ENCODE measurements at regions not wholly inside any gene's neighbourhood (a gene's known extent, or its start where the extent isn't known, plus 50 kb on each side); places are given as distances from the start of the nearest gene placed in this dataset.

- 91% methylated on average over 5 of the region's 17 CpGs; no CpG with 5 or more reads in 1 of the 2 experiments for WGBS, 2 experiments (ENCODE audit: extremely low coverage in 2 of 2, insufficient read length in 1 of 2)
- DNase-seq: no peak
These were observed 232.3 kb upstream of the CIBAR2 start for GRCh38 chr16:85344502-85345128.

More at GRCh38 chr16:85344502-85345128, 232.3 kb upstream of the CIBAR2 start:
- dilution Hi-C loops (cut with HindIII; ENCODE audit: low sequenced_read_pairs, unreplicated experiment): no loop called here
- Histone ChIP-seq H4K5ac (ENCODE audit: low read depth, low read length) (no peak overlapping the region), H2AFZ (replicated peaks; ENCODE audit: low read length, poor library complexity) (no peak overlapping the region), H2BK120ac (ENCODE audit: low read depth, low read length) (no peak overlapping the region), H3K56ac (ENCODE audit: extremely low read depth, insufficient read depth, low read length) (no peak overlapping the region), H3K4me1 (ENCODE audit: control insufficient read depth, insufficient read depth, low read length) (no peaks in the 10 kb centered on the region), H3K9me1 (ENCODE audit: insufficient read depth, low read length) (peaks cover 3% of the 10 kb centered on the region; the same call in 1 of the 2 replicates), H3K4ac (ENCODE audit: low read depth, low read length) (no peak overlapping the region), H2BK5ac (ENCODE audit: low read depth, low read length, poor library complexity, severe bottlenecking) (no peak overlapping the region), H3K36me3 (ENCODE audit: control insufficient read depth, insufficient read depth, low read length) (peaks cover under 1% of the 10 kb centered on the region), H4K8ac (ENCODE audit: low read depth in 2 of 2, low read length in 2 of 2) (no peak overlapping the region), H3K27me3 (ENCODE audit: control insufficient read depth, insufficient read depth, low read length) (no peaks in the 10 kb centered on the region), H3K4me2 (ENCODE audit: low read depth, low read length) (no peak overlapping the region), H4K91ac (ENCODE audit: insufficient read depth, low read depth, low read length) (no peak overlapping the region), H2AK5ac (ENCODE audit: low read depth, low read length) (no peak overlapping the region), H2AK9ac (replicated peaks; ENCODE audit: low read depth, low read length, poor library complexity) (no peak overlapping the region), H4K20me1 (ENCODE audit: insufficient read depth, low read length) (peaks cover 91% of the 10 kb centered on the region), H2BK20ac (ENCODE audit: low read depth, low read length) (no peak overlapping the region), H3K4me3 (ENCODE audit: insufficient read depth, low read depth, low read length) (no peak overlapping the region), H3K9ac (ENCODE audit: low read depth, low read length) (no peak overlapping the region), H3K9me3 (ENCODE audit: control insufficient read depth, insufficient read depth, low read length) (no peaks in the 10 kb centered on the region), H3K79me1 (ENCODE audit: low read depth in 1 of 2, low read length in 2 of 2) (peaks cover 28 to 52% of the 10 kb centered on the region in 2 experiments), H3K27ac (ENCODE audit: insufficient read depth, low read length) (no peak overlapping the region), H2BK15ac (ENCODE audit: low read depth, low read length) (no peak overlapping the region), H3K18ac (ENCODE audit: low read depth, low read length) (no peak overlapping the region), H3K14ac (replicated peaks; ENCODE audit: low read depth, low read length) (no peak overlapping the region), H3K23ac (ENCODE audit: low read depth, low read length) (no peak overlapping the region)
- intact Hi-C loops (cut with micrococcal nuclease): no loop called here
- BruUV-seq (replicated peaks): no TSS peak
- no peak for ATAC-seq (ENCODE audit: low read depth)
- no peak for TF ChIP-seq RFX5 (IDR thresholded peaks at IDR 0.05; ENCODE audit: low read depth, low read length)
- no peak for TF ChIP-seq ELK1 (IDR thresholded peaks at IDR 0.05; ENCODE audit: borderline replicate concordance, low read depth, low read length)
- TF ChIP-seq MAFK (IDR thresholded peaks at IDR 0.05; ENCODE audit: low read depth, low read length): no peak
- TF ChIP-seq MXI1 (IDR thresholded peaks at IDR 0.05; ENCODE audit: borderline replicate concordance, low read depth, low read length): no peak
- TF ChIP-seq FOS (IDR thresholded peaks at IDR 0.05; ENCODE audit: low read depth, low read length): no peak
- TF ChIP-seq, protein P1, sequence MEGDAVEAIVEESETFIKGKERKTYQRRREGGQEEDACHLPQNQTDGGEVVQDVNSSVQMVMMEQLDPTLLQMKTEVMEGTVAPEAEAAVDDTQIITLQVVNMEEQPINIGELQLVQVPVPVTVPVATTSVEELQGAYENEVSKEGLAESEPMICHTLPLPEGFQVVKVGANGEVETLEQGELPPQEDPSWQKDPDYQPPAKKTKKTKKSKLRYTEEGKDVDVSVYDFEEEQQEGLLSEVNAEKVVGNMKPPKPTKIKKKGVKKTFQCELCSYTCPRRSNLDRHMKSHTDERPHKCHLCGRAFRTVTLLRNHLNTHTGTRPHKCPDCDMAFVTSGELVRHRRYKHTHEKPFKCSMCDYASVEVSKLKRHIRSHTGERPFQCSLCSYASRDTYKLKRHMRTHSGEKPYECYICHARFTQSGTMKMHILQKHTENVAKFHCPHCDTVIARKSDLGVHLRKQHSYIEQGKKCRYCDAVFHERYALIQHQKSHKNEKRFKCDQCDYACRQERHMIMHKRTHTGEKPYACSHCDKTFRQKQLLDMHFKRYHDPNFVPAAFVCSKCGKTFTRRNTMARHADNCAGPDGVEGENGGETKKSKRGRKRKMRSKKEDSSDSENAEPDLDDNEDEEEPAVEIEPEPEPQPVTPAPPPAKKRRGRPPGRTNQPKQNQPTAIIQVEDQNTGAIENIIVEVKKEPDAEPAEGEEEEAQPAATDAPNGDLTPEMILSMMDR (conservative IDR thresholded peaks at IDR 0.05; ENCODE audit: low read depth, low read length): no peak
- TF ChIP-seq POLR2A (IDR thresholded peaks at IDR 0.05; ENCODE audit: low read depth, low read length): no peak
- no peak for TF ChIP-seq BHLHE40 (IDR thresholded peaks at IDR 0.05; ENCODE audit: low read depth, low read length)
- TF ChIP-seq MAZ (IDR thresholded peaks at IDR 0.05; ENCODE audit: borderline replicate concordance, low read depth, low read length): no peak
- in situ Hi-C loops (cut with MboI; ENCODE audit: low sequenced_read_pairs): no loop called here
- ChIA-PET CTCF (no interaction called here), POLR2A (ENCODE audit: unreplicated experiment) (no interaction called here)

Measured in IMR-90 (cell line).